Stimulated activated CD4-positive, alpha-beta T cell treated with anti-CD3 and anti-CD28 coated beads, Interleukin-12 subunit alpha, Interleukin-12 subunit beta, amount 100 ng/mL, for 48 hours (primary cell): ENCODE measurements at regions not wholly inside any gene's neighbourhood (a gene's known extent, or its start where the extent isn't known, plus 50 kb on each side); places are given as distances from the start of the nearest gene placed in this dataset.
"Not testable (repeated sequence)": the region's sequence is repeated elsewhere in the genome, so short reads cannot be mapped to it uniquely, and the experiment has no call there.

Source experiments
- DNase-seq, 3 donors: peaks; one replicate each; pipeline ENCODE4 v3.0.0-alpha.2; 2020; ENCODE audit warnings: low read depth in 2 of 3, low spot score in 1 of 3

- DNase-seq, result no peak
Observed at GRCh38 chr2:19109518-19109917, 248.9 kb downstream of the OSR1 start.

DNA sequence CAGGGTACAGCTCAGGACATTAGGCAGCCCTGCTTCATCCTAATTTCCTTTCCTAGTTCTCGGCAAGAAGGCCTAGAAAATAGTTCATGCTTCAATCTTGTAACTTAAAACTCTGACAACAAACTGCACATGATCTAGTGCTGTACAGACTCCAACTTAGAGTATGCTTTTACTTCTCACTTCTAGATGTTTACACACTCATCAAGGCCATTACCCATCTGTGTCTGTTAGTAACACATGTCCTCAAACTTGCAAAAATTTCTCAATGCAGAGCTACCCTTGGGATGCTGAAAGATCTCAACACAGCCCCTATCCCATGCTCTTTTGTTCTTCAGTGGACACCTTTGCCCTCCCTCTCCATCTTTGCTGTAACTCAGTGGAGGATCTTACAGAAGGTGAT is 252.0 kb downstream of the OSR1 start:
- no peak for DNase-seq

DNA sequence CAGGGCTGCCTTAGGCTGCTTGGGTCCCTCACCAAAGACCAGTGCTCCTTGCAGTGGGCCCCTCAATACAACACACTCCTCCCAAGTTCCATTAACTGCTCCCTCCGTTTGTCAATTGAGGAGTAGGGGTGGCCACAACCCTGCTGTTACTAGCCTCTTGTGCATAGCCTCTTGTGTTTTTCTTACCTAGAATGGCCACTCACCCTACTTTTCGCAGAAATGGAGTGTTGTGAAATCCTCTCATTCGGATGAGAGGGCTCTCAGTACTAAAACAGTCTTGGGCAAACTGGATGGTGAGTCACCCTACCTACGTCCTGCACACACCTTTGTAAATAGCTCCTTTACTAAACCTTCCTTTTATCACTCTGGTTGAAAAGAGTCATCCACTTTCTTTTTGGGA is 253.9 kb downstream of the OSR1 start:
- DNase-seq, result no peak

DNA sequence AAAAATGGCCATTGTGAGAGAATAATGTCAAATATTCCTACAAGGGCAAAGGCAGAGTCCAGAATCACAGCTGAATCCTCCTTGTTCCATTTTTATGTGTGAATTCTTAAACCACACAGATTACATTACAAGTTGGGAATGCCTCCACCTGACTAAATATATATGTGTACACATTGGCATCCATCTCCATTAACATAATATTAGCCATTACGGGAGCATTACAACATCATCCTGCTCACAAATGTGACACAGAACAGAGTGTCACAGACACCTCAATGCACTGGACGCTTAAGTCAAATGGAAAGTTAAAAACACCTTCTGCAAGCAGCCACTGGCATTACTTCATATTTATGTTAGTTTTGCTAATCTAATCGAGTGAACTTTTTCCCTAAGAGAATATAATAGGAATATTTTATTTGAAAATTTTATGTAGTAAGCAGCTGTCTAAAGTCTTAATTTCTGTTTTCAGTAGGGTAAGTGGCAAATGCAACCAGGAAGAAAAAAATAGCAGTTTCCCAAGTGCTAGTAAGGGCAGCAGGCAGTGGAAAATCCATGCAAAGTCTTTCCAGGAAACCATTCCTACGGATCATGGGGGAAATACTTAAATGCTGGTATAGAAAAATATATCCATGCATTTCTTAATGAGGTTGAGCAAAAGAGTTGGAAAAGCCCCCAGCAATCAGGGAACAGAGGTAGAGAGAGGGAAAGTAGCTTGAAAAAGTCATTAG is 255.6 kb downstream of the OSR1 start:
- DNase-seq, result no peak

DNA sequence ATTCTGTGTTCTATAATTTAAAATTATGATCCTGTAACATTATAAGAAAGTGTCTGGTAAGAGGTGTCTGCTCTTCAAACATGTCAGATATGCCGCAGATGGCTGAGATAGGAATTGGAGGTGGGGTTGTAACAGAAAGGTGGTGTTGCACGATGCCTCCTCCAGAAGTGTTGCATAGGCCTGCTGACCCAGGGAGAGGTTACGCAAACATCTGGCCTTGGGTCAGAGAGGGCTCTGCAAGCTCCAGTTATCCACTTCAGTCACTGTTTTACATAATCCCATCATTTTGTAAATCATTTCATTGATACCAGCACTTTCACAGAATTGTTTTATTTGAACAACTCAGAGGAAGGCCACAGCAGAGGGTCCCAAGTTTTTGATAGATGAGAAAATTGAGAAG is 256.5 kb downstream of the OSR1 start:
- DNase-seq, result no peak

DNA sequence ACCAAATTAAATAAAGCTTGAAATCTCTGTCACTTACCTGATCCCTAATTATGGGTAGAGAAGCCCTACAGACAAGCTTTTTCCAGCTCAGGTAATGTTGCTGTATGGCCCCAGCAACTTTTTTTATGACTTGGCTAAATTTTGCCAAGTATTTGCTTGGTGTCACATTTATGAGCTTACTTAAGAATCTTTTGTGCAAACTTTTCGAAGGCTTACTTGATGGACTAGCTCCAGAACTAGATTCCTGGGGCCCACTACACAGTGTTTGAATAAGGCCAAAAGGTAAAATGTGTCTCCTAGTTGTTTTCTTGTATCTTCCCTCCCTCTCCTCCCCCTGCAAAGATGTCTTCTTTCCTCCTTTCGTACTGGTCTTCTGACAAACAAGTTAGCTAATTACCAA is 257.9 kb downstream of the OSR1 start:
- DNase-seq, result no peak

GRCh38 chr2:19099181-19099580 is 259.2 kb downstream of the OSR1 start:
- DNase-seq, result no peak

GRCh38 chr2:19098467-19099160 is 259.8 kb downstream of the OSR1 start:
- DNase-seq, result no peak

DNA sequence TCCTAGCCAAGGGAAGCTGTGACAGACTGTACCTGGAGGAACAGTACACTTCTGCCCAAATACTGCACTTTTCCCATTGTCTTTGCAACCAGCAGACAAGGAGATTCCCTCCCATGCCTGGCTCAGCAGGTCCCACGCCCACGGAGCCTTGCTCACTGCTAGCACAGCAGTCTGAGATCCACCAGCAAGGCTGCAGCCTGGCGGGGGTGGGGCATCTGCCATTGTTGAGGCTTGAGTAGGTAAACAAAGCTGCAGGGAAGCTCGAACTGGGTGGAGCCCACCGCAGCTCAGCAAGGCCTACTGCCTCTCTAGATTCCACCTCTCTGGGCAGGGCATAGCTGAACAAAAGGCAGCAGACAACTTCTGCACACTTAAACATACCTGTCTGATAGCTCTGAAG is 268.9 kb downstream of the OSR1 start:
- DNase-seq, result not testable (repeated sequence)

GRCh38 chr2:19086231-19086651 is 272.2 kb downstream of the OSR1 start:
- DNase-seq, result no peak

DNA sequence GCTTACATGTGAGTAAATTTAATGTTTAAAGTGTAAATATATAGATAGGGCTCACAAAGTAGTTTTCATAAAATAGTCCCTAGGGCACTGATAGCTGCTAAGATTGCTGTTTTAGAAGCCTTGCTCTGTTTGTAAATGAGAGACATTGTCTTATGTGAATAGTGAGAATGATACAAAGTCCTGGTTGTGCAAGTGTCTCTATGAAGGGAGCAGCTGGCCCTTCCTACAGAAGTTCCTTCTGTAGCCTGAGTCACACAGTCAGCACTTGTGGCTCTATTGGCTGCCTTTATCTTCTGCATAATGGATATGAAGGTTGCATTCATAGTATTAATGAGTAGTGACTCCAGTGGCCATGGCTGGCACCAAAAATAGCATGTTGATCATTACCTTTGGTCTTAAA is 279.7 kb downstream of the OSR1 start:
- DNase-seq, result no peak

GRCh38 chr2:19073522-19073921 is 284.9 kb downstream of the OSR1 start:
- DNase-seq, result no peak

- DNase-seq, result no peak
Observed at GRCh38 chr2:19072161-19072560, 286.3 kb downstream of the OSR1 start.

DNA sequence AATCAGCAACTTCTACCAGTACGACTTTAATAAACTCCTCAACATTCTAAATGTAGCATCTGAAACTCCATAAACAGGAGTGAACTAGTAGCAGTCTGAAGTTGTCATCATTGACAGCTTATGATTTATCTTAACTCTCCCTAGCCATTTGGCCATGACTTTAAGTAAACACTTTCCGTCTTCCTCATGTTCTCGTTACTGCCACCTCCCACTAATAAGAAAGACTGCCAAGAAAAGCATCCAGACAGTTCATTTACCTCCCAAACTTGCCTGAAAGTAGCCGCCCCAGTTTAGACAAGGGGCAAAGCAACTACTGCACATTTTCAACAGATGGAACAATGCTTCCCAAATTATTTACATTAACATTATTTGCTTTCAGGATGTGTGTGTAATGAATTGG is 287.5 kb downstream of the OSR1 start:
- no peak for DNase-seq

GRCh38 chr2:19068206-19068605 is 290.2 kb downstream of the OSR1 start:
- no peak for DNase-seq

DNA sequence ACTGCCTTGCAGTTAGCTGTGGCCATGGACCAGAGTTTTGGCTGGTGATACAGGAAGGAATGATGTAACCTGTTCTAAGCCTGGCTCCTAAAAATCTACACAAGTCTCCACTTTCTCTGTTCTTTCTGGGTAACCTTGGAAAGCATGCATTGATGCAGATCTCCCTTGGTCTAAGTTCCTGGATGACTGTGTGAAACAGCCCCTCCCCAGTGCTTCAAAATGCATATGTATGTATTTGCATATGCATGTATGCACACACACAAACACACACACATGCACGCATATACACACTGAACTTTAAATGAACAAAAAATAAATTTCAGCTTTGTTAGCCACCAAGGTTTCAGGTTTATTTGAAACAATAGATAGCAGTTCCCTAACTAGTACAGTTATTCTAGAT is 296.1 kb downstream of the OSR1 start:
- no peak for DNase-seq

GRCh38 chr2:19059076-19059475 is 299.3 kb downstream of the OSR1 start:
- DNase-seq, result no peak

- DNase-seq, result no peak
Observed at GRCh38 chr2:19051203-19051831, 307.1 kb downstream of the OSR1 start.

DNA sequence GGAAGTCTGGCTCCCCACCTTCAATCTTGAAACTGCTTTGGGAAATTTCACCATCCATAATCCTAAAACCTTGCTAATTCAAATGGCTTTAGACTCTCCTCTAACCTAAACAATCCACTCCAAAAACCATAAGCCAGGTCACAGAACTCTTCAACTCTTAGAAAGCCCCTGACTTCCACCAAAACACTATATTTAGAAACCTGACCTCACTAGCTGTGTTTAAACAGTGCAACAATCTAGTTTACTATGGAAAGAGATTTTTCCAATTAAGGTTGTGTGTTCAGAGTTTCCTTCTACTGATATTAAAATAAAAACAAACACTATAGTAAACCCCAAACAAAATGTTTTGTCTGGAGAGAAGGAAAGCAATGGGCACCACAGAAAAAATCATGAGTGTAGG is 308.1 kb downstream of the OSR1 start:
- no peak for DNase-seq

GRCh38 chr2:19048593-19049266 is 309.7 kb downstream of the OSR1 start:
- DNase-seq, result no peak

- DNase-seq, result no peak
Observed at GRCh38 chr2:19046986-19047780, 311.2 kb downstream of the OSR1 start.
